ENCODE measurements at regions not wholly inside any gene's neighbourhood (a gene's known extent, or its start where the extent isn't known, plus 50 kb on each side); places are given as distances from the start of the nearest gene placed in this dataset.

GRCh38 chr6:84514089-84514971 lies 250.1 kb downstream of the TBX18 start:
- no peak for TF ChIP-seq CTCF (IDR thresholded peaks at IDR 0.05)
- no peak for TF ChIP-seq POLR2A (IDR thresholded peaks at IDR 0.05)
